Heart right ventricle (tissue), 16 donors: ENCODE measurements at regions not wholly inside any gene's neighbourhood (a gene's known extent, or its start where the extent isn't known, plus 50 kb on each side); places are given as distances from the start of the nearest gene placed in this dataset.

Experiments
- ATAC-seq, 8 donors: fragments of 200-7000 bp; cut with Tn5 transposase; one replicate each; pipeline ENCODE4 v1.9.1; 2020; ENCODE audit warnings: mild to moderate bottlenecking in 8 of 8, moderate library complexity in 8 of 8, moderate number of reproducible peaks in 1 of 8
- DNase-seq, 2 donors: peaks; one replicate each; pipeline ENCODE4 v3.0.0-alpha.2; 2020
- H3K27ac ChIP-seq, 10 donors: fragments of 200-600 bp; sonication (generic) in 2 of 10; one replicate each; pipeline versions ENCODE4 v1.5.0 to v1.8.0; 2020 to 2022; ENCODE audit warnings: mild to moderate bottlenecking in 3 of 10
- H3K27me3 ChIP-seq, 7 donors: fragments of 200-600 bp; one replicate each; pipeline ENCODE4 v1.8.0; 2021 to 2022; ENCODE audit warnings: mild to moderate bottlenecking in 2 of 7
- H3K36me3 ChIP-seq, 9 donors: fragments of 200-600 bp; sonication (generic) in 1 of 9; one replicate each; pipeline versions ENCODE4 v1.5.0 to v1.8.0; 2020 to 2022; ENCODE audit warnings: mild to moderate bottlenecking in 2 of 9
- H3K4me1 ChIP-seq, 9 donors: fragments of 200-600 bp; sonication (generic) in 1 of 9; one replicate each; pipeline versions ENCODE4 v1.5.0 to v1.8.0; 2020 to 2022; ENCODE audit warnings: mild to moderate bottlenecking in 4 of 9
- H3K4me3 ChIP-seq, 10 donors: fragments of 200-600 bp; sonication (generic) in 2 of 10; one replicate each; pipeline versions ENCODE4 v1.5.0 to v1.8.0; 2020 to 2022; ENCODE audit warnings: mild to moderate bottlenecking in 7 of 10, moderate library complexity in 2 of 10
- H3K9me3 ChIP-seq, 11 donors: fragments of 200-600 bp in 10 of 11; sonication (generic) in 2 of 11; one replicate each; pipeline versions ENCODE4 v1.5.0 to v1.8.0; 2013 to 2022; ENCODE audit warnings: mild to moderate bottlenecking in 2 of 11, control low read depth in 1 of 11, moderate library complexity in 1 of 11
- WGBS, 2 donors: extraction: QIAGEN DNeasy Blood & Tissue Kit; methylation state at CpG; one replicate each; pipeline ENCODE4 v1.1.7; 2013; ENCODE audit warnings: inconsistent platforms in 1 of 2; 5-methylcytosine and 5-hydroxymethylcytosine counted together
- intact Hi-C, 10 donors: fragments of 100-400 bp; cut with DNase I; formaldehyde crosslinking; loops; one replicate each; pipeline versions ENCODE4 v1.11.1 to v1.14.2; 2022
- TF ChIP-seq, protein P1 (sequence below), 9 donors: fragments of 200-600 bp; sonication (generic) in 2 of 9; IDR thresholded peaks; one replicate each; pipeline versions ENCODE4 v1.5.0 to v1.8.0; 2021 to 2022; ENCODE audit warnings: antibody characterized with exemption in 9 of 9, mild to moderate bottlenecking in 5 of 9, moderate library complexity in 1 of 9
- donor health status: Arrhythmogenic right ventricular cardiomyopathy.
- donor health status: ischemic (EF 13 %, LVEDD 7.1; RV severe dilation, severe dysfunction).
- donor health status: healthy with polysubstance abuse.
- donor health status: DM: no; HTN: yes; CAD: no.
- donor health status: DM: no; HTN: no; CAD: no.
- donor health status: ischemic (EF 25% LVEDD 6.9; RV normal size, moderate dysfunction).
- donor health status: ischemic (EF 25% LVEDD 5.7; RV mildly dilated, moderate dysfunction).
- donor health status: healthy.
- donor health status: DM: yes; HTN: yes; CAD: no.
- donor health status: Ischemic cardiomyopathy.
- donor health status: ischemic (EF 35%, LVEDD 5.7; RV mildly dilated, moderate dysfunction).
- donor health status: nonischemic (EF 11% LVEDD 7.7; RV severe dilation, severe dysfunction).
- donor health status: DM: yes; HTN: yes; CAD: no.
- donor health status: PGD.
- donor health status: ischemic (EF 29% LVEDD 5.4; RV normal size, mild dysfunction).
- donor health status: nonischemic (EF 23%, LVEDD 6.1; RV moderate dilation, normal function).

DNA sequence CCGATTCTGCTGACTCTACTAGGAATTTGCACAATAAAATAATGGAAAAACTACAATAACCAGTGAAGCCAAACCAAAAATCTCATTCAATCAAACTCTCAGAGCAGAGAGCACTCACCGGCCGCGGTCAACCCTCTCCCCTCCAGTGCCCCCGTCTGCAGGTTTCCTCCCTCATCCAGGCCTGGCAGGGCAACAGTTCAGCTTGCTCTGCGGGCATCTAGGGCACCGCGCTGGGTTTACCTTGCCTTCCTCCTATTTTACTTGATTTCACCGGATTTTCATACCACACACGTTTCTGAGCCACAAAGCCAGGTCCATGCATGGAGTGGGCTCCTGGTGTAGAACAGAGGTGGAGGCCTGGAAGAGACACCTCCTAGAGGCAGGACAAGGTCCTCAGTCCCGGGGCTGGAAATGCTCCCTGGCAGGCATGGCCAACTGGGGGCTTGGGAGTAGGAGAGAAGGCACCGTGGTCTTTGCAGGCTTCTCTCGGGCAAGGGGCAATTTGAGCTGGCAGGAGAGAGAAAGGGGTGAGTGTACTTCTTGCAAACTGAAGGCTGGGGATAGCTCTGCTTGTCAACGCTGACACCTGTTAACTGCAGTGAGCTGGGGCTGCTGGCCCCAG lies 938.4 kb downstream of the BRD1 start:
- Histone ChIP-seq H3K9me3 (peaks cover 0 to 6% (median 0%) of the 10 kb centered on the region in 11 donors), H3K4me3 (no peak overlapping the region), H3K4me1 (no peaks in the 10 kb centered on the region), H3K27me3 (peaks cover 0 to 58% (median 10%) of the 10 kb centered on the region in 7 donors), H3K36me3 (no peaks in the 10 kb centered on the region), H3K27ac (no peak overlapping the region)
- ATAC-seq (no peak), DNase-seq (no peak)
- intact Hi-C loops, result no loop called here
- WGBS, 2 donors, result 84 to 89% methylated on average over 14 of the region's 14 CpGs
- TF ChIP-seq, protein P1, sequence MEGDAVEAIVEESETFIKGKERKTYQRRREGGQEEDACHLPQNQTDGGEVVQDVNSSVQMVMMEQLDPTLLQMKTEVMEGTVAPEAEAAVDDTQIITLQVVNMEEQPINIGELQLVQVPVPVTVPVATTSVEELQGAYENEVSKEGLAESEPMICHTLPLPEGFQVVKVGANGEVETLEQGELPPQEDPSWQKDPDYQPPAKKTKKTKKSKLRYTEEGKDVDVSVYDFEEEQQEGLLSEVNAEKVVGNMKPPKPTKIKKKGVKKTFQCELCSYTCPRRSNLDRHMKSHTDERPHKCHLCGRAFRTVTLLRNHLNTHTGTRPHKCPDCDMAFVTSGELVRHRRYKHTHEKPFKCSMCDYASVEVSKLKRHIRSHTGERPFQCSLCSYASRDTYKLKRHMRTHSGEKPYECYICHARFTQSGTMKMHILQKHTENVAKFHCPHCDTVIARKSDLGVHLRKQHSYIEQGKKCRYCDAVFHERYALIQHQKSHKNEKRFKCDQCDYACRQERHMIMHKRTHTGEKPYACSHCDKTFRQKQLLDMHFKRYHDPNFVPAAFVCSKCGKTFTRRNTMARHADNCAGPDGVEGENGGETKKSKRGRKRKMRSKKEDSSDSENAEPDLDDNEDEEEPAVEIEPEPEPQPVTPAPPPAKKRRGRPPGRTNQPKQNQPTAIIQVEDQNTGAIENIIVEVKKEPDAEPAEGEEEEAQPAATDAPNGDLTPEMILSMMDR (IDR thresholded peaks at IDR 0.05), result no peak

DNA sequence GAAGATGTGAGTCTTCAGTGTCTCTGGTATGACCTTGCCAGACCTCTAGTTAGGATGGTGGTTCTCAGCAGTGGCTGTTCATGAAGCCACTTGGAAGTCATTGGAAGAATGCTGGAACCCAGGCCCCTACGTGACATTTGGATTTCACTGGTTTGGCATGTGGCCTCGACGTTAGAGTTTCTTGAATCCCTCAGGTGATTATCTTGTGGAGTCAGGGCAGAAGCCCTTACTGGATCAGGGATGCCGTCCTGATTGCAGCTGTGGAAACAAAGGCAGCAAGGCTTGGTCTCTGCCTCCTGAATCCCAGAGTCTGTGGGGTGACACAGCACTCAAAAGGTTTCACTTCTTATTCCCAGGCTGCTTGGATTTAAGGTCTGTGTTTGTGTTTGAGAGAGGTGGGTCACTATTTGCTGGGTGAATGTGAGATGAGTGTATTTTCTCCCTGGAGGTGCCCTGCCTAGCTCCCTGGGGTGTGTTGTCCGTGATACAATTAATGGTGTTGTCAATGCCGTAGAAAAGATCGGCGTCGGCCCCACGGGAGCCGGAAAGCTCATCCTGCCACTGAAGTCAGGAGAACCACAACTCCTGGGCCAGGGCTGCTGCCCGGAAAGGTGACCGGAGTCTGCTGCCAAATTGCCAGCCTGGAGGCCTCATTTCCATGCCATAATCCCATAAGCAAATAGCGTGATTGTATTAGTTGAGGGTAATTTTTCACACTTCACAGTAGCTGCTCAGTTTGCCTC lies 939.0 kb downstream of the BRD1 start:
- Histone ChIP-seq H3K36me3 (no peaks in the 10 kb centered on the region), H3K4me1 (no peaks in the 10 kb centered on the region), H3K4me3 (no peak overlapping the region), H3K27ac (no peak overlapping the region), H3K27me3 (peaks cover 0 to 56% (median 6%) of the 10 kb centered on the region in 7 donors), H3K9me3 (peaks cover 0 to 6% (median 0%) of the 10 kb centered on the region in 11 donors)
- WGBS, 2 donors, result 85 to 87% methylated on average over 14 of the region's 14 CpGs
- no peak for DNase-seq
- no peak for ATAC-seq
- TF ChIP-seq, protein P1 (IDR thresholded peaks at IDR 0.05), result no peak
- intact Hi-C loops, result no loop called here

DNA sequence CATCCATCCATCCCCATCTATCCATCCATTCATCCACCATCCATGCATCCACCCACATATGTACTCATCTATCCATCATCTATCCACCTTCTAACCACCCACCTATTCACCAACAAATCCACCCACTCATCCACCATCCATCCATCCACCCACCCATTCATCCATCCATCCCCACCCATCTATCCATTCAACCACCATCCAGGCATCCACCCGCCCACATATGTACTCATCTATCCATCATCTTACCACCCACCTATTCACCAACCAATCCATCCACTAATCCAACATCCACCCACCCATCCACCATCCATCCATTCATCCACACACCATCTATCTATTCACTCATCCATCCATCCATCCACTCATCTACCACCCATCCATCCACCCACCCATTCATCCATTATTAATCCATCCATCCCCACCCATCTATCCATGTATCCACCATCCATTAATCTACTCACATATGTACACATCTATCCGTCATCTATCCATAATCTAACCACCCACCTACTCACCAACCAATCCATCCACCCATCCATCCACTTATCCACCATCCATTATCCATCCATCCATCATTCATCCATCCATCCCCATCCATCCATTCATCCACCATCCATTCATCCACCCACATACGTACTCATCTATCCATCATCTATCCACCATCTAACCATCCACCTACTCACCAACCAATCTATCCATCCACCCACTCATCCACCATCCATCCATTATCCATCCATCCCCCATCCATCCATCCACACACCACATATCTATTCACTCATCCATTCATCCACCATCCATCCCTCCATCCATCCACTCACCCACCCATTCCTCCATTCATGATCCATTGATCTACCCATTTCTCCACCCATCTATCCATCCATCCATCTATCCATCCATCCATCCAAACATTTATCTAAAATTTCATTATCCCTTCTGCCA lies 940.0 kb downstream of the BRD1 start:
- ATAC-seq, result no peak
- 89 to 94% methylated on average over 3 of the region's 3 CpGs for WGBS, 2 donors
- TF ChIP-seq, protein P1 (IDR thresholded peaks at IDR 0.05), result no peak
- peaks cover 0 to 50% (median 11%) of the 10 kb centered on the region in 7 donors for H3K27me3 ChIP-seq
- no peaks in the 10 kb centered on the region for H3K36me3 ChIP-seq
- no peak overlapping the region for H3K4me3 ChIP-seq
- H3K27ac ChIP-seq, result no peak overlapping the region
- DNase-seq, result no peak
- intact Hi-C loops, result no loop called here
- no peaks in the 10 kb centered on the region for H3K4me1 ChIP-seq
- peaks cover 0 to 6% (median 0%) of the 10 kb centered on the region in 11 donors for H3K9me3 ChIP-seq
